ENCODE measurements at regions not wholly inside any gene's neighbourhood (a gene's known extent, or its start where the extent isn't known, plus 50 kb on each side); places are given as distances from the start of the nearest gene placed in this dataset.

DNA sequence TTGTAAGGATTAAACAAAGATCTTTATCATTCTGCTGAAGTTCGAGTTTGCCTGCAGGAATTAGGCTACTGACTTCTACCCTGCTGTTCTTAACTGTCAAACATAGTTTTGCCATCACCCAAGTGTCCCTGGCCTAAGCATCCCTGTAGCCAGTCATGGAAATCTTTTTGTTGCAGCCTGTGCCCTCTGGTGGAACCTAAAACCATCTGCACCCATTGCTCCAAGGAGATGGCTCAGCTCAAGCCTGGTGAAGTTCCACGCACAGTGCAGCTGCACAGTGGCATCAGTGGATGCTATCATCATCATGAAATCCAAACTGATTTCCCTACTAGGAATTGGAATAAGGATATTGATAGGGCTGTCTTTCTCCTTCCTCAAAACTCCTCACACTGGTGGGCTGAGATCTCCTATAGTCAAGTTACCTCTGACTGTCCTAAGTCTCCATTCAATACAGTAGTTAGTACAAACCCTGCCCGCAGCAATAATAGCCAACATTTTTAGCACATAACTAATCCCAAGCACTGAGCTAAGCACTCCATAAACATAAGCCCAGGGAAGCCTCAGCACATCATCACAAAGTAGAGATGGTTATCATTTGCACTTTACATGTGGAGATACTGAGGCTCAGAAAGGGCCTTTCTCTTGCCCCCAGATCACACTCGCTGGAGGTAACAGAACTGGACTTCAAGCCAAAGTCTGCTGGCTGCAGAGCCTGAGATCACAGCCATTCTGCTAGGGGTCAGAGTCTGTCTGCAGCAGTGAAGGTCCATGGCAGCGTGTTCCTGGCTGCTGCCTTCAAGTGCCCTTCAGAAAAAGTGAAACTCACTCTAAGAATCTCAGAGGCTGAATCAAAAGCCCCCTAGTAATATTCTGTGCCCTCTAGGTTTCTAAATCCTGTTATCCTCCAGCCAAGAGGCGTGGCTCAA lies 77.2 kb upstream of the MC3R start:
- no peaks in the 10 kb centered on the region for H3K9me3 ChIP-seq
- peaks cover 0 to 5% (median 0%) of the 10 kb centered on the region in 4 donors for H3K4me1 ChIP-seq
- H3K27me3 ChIP-seq: no peaks in the 10 kb centered on the region
- ATAC-seq (ENCODE audit: low FRiP score in 2 of 2) (peak in 1 of 2 donors; percentile 43), DNase-seq (no peak)
- H3K27ac ChIP-seq: no peak overlapping the region
- peak in 4 of 6 experiments; percentile 19 to 51 (median 34) for TF ChIP-seq CTCF (IDR thresholded peaks at IDR 0.05)
- TF ChIP-seq POLR2AphosphoS5 (IDR thresholded peaks at IDR 0.05): no peak
- TF ChIP-seq POLR2A (IDR thresholded peaks at IDR 0.05): no peak
- TF ChIP-seq EP300 (IDR thresholded peaks at IDR 0.05): no peak
- 47 to 56% methylated on average over 6 of the region's 6 CpGs for WGBS, 2 donors
- no peaks in the 10 kb centered on the region for H3K36me3 ChIP-seq
- no peak overlapping the region for H3K4me3 ChIP-seq

DNA sequence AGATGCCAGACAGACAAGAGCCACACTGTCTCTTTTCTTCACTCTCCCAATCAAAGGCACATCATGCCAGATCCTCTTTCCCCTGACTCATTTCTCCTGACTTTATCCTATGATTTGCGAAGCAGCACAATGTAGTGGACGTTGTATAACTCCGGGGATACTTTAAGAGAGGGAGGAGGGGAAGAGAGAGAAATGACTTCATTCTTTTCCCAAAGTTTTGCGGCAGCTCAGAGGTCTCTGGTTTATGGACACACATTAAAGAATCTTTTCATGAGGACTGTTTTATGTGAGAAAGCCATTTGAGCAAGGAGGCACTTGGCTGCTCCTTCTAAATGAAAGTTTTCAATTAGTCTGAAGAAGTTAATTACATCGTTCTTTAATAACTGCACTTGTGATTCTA lies 75.1 kb upstream of the MC3R start:
- no peak for TF ChIP-seq POLR2AphosphoS5 (IDR thresholded peaks at IDR 0.05)
- TF ChIP-seq CTCF (IDR thresholded peaks at IDR 0.05): no peak
- TF ChIP-seq EP300 (IDR thresholded peaks at IDR 0.05): no peak
- no peak for TF ChIP-seq POLR2A (IDR thresholded peaks at IDR 0.05)
- Histone ChIP-seq H3K36me3 (no peaks in the 10 kb centered on the region), H3K9me3 (no peaks in the 10 kb centered on the region), H3K27me3 (no peaks in the 10 kb centered on the region), H3K4me1 (no peaks in the 10 kb centered on the region), H3K27ac (no peak overlapping the region), H3K4me3 (no peak overlapping the region)
- DNase-seq: no peak
- ATAC-seq (ENCODE audit: low FRiP score in 2 of 2): no peak
- WGBS, 2 donors: 76 to 88% methylated on average over 5 of the region's 5 CpGs

GRCh38 chr20:56174416-56174815 lies 74.1 kb upstream of the MC3R start:
- H3K36me3 ChIP-seq: no peaks in the 10 kb centered on the region
- ATAC-seq (ENCODE audit: low FRiP score in 2 of 2) (no peak), DNase-seq (no peak)
- H3K4me3 ChIP-seq: no peak overlapping the region
- H3K9me3 ChIP-seq: no peaks in the 10 kb centered on the region
- 42 to 82% methylated on average over 3 of the region's 3 CpGs for WGBS, 2 donors
- TF ChIP-seq POLR2A (IDR thresholded peaks at IDR 0.05) (no peak), POLR2AphosphoS5 (IDR thresholded peaks at IDR 0.05) (no peak), CTCF (IDR thresholded peaks at IDR 0.05) (no peak), EP300 (IDR thresholded peaks at IDR 0.05) (no peak)
- no peaks in the 10 kb centered on the region for H3K4me1 ChIP-seq
- H3K27me3 ChIP-seq: no peaks in the 10 kb centered on the region
- no peak overlapping the region for H3K27ac ChIP-seq

GRCh38 chr20:56175884-56176283 lies 72.6 kb upstream of the MC3R start:
- Histone ChIP-seq H3K36me3 (no peaks in the 10 kb centered on the region), H3K9me3 (no peaks in the 10 kb centered on the region), H3K4me1 (no peaks in the 10 kb centered on the region), H3K4me3 (no peak overlapping the region), H3K27me3 (no peaks in the 10 kb centered on the region), H3K27ac (no peak overlapping the region)
- TF ChIP-seq POLR2A (IDR thresholded peaks at IDR 0.05) (no peak), POLR2AphosphoS5 (IDR thresholded peaks at IDR 0.05) (no peak), EP300 (IDR thresholded peaks at IDR 0.05) (no peak)
- 78 to 80% methylated on average over 3 of the region's 3 CpGs for WGBS, 2 donors
- no peak for DNase-seq
- no peak for ATAC-seq (ENCODE audit: low FRiP score in 2 of 2)

DNA sequence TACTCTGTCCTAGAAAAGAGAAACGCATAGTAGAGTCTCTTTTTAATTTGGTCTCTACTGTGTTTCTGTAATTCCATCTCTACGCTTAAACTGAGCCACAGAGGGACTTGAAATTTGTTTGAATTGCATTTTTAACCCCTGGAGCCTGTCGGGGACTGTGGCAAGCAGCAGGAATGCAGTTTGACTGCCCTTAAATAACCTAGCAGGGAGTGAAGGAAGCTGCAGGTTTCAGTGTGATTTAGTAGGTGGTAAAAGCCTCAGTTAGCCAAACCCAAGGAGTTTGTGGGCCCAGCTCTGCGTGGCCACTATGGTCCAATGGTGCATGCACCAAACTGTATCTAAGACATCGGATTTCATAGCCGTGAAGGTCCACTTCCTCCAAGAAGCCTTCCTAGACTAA lies 70.3 kb upstream of the MC3R start:
- H3K4me3 ChIP-seq: no peak overlapping the region
- H3K27me3 ChIP-seq: no peaks in the 10 kb centered on the region
- no peak overlapping the region for H3K27ac ChIP-seq
- no peaks in the 10 kb centered on the region for H3K9me3 ChIP-seq
- WGBS, 2 donors: 57 to 58% methylated on average over 6 of the region's 6 CpGs
- ATAC-seq (ENCODE audit: low FRiP score in 2 of 2): no peak
- TF ChIP-seq POLR2AphosphoS5 (IDR thresholded peaks at IDR 0.05): no peak
- no peak for TF ChIP-seq EP300 (IDR thresholded peaks at IDR 0.05)
- TF ChIP-seq CTCF (IDR thresholded peaks at IDR 0.05): no peak
- no peak for TF ChIP-seq POLR2A (IDR thresholded peaks at IDR 0.05)
- no peaks in the 10 kb centered on the region for H3K4me1 ChIP-seq
- DNase-seq: no peak
- no peaks in the 10 kb centered on the region for H3K36me3 ChIP-seq
